NCI-H748 (cell line): ENCODE measurements at regions not wholly inside any gene's neighbourhood (a gene's known extent, or its start where the extent isn't known, plus 50 kb on each side); places are given as distances from the start of the nearest gene placed in this dataset.
"Not testable (repeated sequence)": the region's sequence is repeated elsewhere in the genome, so short reads cannot be mapped to it uniquely, and the experiment has no call there.

ENCODE experiments used
- DNase-seq: peaks from one replicate; lab custom pipeline; 2025; ENCODE audit not compliant: unreplicated experiment; lab: John Stamatoyannopoulos, UW

DNA sequence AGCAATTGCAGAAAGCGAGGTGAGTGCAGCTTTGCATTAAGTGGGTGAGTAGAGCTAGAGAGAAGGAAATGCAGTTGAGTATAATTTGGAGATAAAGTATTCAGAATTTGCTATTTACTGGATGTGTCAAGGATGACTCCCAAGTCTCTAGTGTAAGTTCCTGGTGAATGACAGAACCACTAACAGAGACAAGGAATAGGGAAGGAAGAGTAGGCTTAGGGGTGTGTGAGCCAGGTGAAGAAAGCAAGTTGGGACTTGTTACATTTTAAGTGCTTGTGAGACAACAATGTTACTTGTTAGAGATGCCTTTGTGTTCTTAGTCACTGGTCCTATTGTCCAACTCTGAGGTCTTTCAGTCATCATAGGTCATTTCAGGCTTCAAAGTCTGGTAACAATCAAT is 70.8 kb downstream of the TBC1D26 start:
- not testable (repeated sequence) for DNase-seq

DNA sequence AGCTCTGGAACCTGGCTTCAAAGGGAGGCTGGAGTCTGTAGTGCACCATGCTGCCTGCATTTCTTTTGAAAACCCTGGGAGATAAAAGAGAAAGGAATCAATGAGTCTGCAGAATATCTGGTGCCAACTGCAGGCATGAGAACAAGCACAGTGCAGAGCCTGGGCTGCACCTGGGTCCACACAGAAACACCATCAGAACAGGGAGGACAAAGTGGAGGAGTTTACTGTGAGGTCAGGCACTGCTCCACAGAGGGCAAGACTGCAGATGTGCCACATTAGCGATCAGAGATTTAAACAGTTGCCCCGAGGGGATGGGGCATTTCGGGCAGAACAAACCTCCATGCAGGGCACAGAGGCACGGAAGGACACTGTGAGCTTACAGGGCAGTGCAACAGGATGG is 74.7 kb downstream of the TBC1D26 start:
- DNase-seq = not testable (repeated sequence)

DNA sequence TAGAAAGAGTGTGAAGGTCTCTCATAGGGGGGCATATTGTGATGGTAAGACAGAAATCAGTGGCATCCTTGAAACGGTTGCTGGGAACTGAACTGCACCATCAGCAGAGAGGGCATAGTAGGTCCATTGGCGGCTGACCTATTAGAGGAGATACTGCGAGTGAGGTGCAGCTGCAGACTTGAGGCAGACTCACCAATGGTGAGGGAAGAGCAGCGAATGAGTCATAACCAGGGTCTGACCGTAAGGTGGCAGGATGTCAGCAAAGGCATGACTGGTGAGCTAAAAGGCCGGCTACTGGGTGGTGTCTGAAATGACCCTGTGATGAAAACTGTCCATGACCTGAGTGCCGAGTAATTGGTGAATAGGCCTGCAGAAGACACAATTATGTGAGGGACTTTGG is 81.3 kb downstream of the TBC1D26 start:
- DNase-seq = not testable (repeated sequence)

DNA sequence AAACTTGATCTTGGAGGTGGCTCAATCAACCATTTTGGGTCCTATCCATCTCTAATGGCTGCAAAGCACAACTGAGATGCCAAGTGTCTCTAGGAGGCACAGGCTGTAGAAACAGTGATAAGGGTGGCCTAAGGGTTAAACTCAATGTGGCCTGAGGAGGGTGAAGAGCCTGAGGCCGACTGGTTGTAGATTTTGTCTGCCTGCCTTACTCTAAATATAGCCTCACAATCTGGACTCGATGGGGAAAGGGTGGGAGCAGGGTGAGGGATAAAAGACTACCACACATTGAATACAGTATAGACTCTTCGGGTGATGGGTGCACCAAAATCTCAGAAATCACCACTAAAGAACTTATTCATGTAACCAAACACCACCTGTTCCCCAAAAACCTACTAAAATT is 81.9 kb downstream of the TBC1D26 start:
- not testable (repeated sequence) for DNase-seq

DNA sequence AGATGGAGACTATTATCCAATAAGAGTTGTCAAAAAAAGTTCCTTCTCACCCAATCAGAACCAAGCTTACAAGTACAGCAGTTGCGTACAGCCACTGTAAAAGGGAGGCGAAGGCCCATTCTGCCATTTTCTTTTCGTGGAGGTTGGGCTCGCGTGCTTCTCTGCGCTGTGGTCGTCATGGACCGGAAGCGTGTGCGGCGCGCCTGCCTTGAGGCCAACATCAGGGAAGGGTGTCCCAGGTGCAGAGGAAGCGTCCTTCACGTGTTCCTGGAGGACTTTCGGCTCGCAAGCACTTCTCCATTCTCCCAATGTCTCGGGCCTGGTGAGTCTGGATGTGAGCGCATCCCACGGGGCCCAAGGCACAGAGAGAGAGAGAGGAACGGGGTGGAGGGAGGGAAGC is 85.8 kb downstream of the TBC1D26 start:
- DNase-seq = not testable (repeated sequence)

DNA sequence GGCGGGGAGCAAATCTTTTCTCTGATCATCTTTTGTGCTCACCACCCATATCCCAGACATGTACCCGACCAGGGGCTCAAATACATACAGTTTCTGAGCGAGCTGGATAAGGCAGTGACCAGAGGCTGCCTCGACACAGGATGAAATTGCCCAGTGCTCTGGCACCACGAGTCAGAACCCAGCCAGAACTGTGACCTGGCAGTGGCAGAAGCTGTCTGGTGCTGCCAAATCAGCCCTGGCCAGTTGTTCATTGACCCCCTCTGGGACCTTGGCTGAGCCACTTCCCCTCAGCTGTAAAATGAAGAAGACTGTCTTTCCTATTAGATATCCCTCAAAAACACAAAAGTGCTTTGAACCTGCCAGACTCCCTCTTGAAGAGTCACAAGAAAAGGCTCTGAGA is 90.2 kb downstream of the TBC1D26 start:
- not testable (repeated sequence) for DNase-seq

DNA sequence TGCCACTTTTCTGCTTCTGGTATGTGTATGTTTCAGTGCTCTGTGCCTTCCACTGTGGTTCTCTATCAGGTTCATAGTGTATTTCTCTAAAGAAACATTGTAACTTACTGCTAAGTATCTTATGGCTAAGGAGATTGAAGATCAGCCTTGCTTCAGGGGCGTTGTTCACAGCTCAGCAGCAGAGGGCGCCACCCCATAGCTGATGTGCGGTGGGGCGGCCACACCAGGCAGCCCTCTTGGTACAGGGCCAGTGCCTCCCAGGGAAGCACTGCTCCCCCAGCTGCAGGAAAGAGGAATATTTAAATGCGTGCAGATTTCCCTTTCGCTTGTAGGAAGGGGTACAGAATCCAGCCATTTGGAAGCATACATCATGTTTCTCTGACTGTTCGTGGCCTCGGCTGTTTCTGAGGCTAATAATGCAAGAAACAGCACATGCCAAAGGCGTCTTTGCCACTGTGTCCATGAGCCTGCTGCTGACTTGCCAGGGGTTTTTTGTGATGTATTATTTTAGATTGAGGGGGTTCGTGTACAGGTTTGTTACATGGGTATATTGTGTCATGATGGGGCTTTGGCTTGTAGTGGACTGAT is 96.7 kb downstream of the TBC1D26 start:
- DNase-seq = peak; percentile 77

DNA sequence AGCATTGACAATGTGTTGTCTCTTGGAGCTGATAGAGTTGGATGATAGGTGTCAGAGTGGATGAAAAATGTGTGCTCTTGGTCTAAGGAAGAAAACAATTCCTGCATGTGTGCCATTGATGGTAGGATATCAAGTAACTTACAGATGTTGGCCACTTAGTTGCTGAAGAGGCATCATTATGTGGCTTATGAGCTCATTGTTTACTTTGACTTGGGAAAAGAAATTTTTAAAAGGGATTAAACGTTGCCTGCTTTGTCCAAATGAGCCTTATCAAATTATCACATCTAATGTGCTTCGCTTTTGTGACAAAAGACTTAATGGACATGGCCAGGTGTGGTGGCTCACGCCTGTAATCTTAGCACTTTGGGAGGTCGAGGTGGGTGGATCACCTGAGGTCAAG is 98.1 kb downstream of the TBC1D26 start:
- peak; percentile 96 for DNase-seq

DNA sequence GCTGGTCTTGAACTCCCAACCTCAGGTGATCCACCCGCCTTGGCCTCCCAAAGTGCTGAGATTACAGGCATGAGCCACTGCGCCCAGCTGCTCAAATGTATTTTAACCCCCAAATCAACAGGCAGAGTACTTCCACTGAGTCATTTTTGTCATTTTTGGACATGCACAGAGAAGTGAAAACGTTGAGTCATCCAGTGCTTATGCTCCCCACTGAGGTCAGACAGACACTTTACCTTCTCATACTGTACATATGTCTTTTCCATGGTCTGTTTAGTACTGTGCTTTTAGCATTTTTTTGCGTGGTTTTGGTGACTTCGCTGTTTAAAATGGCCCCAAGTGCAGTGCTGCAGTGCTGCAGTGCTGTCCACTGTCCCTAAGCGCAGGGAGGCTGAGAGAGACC is 99.1 kb downstream of the TBC1D26 start:
- DNase-seq = not testable (repeated sequence)

DNA sequence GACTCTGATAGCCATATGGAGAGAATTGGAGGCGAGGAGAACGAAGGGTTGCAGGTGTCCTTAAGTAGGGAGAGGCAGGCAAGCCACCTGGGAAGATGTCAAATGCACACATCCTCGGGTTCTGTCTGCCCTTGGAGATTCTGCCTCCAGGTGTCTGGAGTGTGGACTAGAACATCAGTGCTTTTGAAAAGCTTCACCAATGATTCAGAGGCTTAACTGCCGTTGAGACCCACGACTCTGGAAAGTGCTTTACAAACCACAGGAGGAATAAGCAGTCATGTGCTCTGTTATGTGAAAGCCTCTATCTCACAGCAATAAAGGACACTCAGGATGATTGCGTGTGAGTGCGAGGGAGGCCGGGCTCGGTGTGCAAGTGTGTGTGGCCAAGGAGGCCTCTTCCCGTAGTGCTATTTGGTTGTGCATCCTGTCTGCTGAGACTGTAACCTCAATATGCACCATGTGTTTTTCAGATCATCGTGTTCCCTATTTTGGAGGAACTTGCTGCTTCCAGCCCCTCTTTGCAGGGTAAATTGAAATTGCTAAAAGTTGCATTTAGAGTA is 100.9 kb downstream of the TBC1D26 start:
- DNase-seq = not testable (repeated sequence)

DNA sequence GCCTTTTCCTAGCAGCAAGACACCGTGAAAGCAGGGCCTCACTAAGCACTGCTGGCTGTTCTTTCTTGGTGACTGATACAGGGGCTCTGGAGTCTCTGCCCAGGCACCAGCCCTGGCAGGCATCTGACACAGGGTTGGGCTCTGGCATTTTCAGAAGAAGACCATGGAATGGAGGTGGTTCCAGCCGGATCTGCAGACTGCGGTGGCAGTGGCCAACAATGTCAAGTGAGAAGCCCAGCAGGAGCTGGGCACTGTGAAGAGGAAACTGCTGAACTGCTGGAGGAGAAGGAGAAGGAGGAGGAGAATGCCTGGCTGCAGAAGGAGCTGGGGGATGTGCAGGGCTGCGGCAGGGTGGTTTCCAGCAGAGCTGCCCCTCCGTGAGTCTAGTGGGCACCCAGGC is 101.8 kb downstream of the TBC1D26 start:
- DNase-seq = not testable (repeated sequence)

DNA sequence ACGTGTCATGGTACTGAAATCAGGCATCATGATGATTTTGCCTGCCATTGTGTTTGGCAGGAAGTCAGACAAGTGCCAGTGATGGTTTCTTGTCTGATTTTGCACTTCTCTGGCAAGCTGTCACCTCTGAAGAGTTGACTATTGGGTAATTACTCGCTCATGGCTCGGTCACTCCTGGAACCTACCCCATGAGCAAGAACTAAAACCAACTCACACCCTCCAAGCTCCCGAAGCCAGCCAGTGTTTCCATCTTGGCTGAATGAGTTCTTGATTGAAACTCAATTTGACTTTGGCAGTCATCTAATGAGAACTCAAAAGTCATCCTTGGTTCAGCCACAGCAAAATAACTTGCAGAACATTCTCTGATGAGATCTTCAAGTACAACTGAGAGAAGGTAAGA is 103.4 kb downstream of the TBC1D26 start:
- DNase-seq = not testable (repeated sequence)

DNA sequence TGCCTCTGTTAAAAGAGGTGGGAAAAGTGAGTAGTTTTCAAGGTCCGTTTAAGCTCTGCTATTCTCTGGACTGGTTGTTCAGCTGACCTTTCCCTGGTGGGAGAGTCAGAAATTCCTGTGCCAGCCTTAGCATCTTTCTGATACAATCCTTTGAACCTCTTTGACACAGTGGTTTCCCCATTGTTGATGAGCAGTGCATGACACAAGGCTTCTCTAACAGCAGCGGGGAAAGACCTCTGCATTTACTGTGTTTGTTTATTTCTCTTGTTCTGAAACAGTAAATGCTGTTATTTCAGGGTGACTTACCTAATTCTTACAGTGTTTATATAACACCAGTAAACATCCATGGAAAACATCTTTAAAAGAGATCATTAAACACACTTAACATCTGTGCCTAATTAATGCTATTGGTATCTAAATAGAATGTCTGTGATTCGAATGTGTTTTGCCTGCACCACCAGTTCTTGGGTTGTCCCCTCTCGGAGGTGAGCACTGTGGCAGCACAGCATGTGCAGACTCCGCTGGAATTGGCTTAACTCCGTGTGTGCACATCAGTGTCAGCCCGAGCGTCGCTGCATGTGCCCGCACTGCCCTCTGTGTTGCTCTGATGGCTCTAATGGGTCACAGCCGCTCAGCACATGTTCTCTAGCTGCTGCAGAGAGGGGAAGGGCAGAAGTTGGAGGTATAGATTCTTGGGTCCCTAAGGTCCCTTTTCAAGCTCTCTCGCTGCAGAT is 104.3 kb downstream of the TBC1D26 start:
- DNase-seq = not testable (repeated sequence)

DNA sequence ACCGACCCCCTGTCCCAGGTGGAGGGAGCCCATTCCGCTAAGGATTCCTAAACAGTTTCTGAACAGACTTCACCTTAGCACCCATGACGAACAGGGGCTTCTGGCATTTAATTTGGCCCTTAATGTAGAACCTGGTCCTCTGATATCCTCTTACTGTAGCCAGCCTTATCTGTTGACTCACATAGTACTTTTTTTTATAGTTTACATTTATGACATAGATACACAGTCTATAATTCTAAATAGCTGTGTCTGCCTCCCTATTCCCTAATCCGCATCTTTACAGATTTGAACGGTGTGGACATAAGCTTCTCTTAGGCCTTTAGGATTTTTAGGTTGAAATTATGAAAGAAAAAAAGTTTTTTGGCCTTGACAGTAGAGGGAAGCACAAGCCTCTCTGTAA is 104.9 kb downstream of the TBC1D26 start:
- not testable (repeated sequence) for DNase-seq

DNA sequence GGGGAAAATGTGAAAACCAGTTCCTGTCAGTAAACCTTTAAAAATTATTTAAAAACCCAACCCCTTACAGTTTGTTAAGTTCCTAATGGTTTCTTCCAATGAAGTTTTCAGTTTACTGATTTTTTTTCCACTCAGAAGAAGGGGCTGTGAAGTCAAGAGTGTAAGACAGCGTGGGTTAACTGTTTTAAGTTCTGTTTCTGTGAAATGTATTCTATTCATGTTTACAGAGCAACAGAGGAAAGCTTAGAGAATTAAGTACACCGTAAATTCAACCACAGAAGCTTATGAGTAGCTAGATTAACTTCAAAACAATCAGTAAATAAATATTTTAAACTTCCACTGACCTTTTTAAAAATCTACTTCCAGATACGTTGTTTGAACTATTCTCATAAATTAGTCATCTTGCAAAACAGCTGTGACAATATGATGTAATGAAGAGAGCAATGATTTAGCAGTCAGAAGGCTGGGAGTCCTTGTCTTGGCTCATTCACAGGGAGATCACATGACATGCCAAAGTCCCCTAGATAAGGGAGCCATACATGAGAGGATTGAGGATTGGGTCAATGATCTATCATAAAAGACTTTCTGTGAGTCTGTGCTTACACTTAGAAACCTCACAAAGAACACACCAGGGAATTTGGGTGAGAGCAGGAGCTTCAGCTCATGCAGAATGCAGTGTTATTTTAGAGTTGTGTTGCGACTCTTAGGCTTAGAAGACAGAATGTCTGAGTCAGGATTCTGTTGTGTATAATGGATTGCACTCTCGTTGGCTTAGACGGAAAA is 97.3 kb upstream of the ADORA2B start:
- DNase-seq = not testable (repeated sequence)

DNA sequence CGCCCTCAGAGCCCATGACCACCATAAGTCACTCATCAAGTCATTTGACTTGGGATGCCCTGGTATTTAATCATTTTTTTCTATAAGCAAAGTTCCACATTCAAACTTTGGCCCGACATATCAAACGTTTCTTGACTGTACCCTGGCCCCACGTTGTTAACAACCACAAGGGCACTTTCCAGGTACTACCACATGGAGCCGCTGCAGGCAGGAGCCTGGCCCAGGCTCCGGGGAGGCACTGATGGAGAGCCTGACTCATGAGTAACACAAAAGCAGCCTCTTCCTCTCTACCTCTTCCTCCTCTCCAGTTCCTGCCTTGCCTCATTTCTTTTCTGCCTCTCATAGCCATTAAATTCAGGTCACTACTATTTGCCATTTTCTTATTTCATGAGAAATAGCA is 95.9 kb upstream of the ADORA2B start:
- peak; percentile 56 for DNase-seq

DNA sequence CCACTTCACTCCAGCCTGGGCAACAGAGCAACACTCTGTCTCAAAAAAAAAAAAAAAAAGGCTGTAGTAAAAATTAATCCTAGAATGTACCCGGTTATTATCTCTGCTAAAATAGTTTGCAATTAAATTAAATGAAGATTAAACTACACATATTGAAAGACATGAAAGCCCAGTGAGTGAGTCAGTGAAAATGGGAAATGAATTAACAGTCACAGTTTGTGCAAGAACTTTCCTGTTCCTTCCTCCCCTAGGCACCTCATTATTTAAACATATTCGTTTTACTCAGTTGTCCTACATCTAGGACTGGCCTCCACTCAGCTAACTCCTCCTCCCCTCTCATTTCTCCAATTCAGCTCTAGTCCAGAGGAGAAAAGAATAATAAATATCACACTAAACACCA is 94.9 kb upstream of the ADORA2B start:
- DNase-seq = not testable (repeated sequence)

DNA sequence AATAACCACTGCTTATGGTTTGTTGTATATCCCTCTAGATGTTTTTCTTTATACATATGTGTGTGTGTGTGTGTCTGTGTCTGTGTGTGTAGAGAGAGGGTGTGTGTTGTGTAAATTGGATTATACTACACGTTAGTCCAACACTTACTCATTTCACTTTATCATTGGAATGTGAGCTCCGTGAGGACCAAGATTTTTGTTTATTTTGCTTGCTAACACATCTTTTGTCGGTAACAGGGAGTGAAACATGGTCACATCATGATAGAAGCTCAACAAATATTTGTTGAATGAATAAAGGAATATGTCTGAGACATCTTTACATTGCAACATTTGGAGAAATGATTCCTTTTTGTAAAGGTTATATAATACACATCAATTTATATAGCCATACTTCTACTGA is 94.2 kb upstream of the ADORA2B start:
- not testable (repeated sequence) for DNase-seq

DNA sequence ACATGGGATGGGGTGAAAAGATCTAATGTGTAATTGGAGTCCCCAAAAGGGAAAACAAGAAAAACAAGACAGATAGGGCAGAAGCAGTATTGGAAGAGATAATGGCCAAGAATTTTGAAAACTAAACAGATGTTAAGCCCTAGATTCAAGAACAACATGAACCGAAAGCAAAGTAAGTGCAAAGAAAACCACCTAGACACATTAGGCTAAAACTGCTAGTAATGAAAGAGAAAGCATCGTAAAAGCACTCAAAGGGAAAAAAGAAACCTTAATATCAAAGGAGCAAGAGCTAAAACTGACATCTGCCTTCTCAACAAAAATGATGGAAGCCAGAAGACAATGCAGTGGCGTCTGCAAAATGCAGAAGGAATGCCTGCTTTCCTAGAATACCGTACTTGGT is 92.1 kb upstream of the ADORA2B start:
- DNase-seq = not testable (repeated sequence)

DNA sequence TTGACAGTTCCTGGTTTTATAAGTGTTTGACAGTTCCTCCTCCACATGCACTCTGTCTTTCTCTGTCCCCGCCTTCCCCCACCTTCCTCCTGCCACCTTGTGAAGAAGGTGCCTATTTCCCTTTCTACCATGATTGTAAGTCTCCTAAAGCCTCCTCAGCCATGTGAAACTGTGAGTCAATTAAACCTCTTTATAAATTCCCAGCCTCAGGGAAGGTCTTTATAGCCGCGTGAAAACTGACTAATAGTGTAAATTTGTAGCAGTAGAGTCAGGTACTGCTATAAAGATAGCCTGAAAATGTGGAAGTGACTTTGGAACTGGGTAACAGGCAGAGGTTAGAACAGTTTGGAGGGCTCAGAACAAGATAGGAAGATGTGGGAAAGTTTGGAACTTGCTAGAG is 88.7 kb upstream of the ADORA2B start:
- not testable (repeated sequence) for DNase-seq

DNA sequence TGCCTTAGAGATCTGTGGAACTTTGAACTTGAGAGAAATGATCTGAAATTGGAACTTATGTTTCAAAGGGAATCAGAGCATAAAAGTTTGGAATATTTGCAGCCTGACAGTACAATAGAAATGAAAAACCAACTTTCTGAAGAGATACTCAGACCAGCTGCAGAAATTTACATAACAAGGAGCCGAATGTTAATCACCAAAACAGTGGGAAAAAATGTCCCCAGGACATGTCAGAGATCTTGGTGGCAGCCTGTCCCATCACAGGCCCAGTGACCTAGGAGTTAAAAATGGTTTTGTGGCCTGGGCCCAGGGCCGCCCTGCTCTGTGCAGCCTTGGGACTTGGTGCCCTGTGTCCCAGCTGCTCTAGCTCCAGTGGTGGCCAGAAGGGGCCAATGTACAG is 88.2 kb upstream of the ADORA2B start:
- not testable (repeated sequence) for DNase-seq

DNA sequence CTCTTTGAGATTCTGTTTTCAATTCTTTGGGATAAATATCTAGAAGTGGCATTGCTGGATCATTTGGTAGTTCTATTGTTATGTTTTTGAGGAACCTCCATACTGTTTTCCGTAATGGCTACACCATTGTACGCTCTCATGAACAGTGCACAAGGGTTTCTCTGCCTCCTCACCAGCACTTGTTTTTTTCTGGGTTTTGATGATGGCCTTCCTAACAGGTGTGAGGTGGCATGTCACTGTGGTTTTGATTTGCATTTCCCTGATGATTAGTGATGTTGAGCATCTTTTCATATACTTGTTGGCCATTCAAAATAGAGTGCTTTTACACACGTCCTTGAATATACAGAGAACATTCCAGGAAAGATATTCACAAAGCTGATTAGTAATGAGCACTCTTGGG is 86.8 kb upstream of the ADORA2B start:
- not testable (repeated sequence) for DNase-seq
